Inferior parietal cortex (tissue), 1 donor: ENCODE measurements at regions not wholly inside any gene's neighbourhood (a gene's known extent, or its start where the extent isn't known, plus 50 kb on each side); places are given as distances from the start of the nearest gene placed in this dataset.

ENCODE experiments used
- DNase-seq: peaks from one replicate; pipeline ENCODE4 v3.0.0-alpha.2; 2016; ENCODE audit errors: extremely low spot score

DNA sequence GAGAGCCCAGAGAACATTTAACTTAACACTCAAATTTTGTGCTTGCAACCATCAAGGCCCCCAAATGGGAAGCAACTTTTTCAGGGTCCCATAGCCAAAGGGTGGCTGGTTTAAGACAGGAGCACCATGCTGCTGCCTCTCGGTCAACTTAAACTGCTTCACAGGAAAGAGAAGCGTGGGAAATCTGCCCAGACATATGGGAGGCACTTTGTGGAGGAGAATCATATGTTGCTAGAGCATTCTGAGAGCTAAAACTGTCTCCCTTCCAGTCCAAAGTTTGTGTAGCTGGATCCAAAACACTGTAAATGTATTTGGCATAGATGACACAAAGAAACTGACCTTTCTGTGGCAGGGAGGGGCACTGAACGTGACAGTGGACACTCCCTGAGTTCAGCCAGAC, 305.9 kb upstream of the RORA start:
- DNase-seq = no peak

DNA sequence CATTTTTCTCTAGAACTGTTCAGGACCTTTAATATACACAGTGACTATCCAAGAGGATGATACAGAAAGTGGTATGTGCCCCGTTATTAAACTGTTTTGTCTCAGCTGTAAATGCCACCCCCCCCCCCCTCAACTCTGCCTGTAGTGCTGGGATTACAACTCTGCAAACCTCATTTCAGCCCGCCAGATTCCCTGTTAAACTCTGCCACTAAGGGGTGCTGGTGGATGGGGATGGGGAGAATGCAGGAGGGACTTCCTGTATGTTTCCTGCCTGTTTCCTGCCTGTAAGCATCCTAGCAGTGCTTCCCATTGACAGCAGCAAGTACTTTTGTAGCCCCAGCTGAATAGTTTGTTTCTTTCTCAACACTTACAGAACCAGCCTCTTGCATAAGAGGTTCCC, 301.7 kb upstream of the RORA start:
- no peak for DNase-seq

DNA sequence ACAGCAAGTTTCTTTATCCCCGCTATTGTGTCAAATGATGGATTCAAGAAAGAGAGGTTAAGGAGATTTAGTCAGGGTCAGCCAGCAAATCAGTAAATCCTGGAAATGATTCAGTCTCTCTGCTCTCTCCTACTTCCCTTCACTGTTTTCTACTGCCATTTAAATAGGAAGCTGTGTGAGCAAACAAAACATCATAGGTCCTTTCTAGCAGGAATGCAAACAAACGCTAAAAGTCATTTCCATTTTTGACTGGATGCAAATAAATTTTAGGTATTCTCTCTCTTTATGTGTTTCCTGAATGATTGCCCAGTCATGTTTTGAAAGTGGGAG, 299.4 kb upstream of the RORA start:
- no peak for DNase-seq

DNA sequence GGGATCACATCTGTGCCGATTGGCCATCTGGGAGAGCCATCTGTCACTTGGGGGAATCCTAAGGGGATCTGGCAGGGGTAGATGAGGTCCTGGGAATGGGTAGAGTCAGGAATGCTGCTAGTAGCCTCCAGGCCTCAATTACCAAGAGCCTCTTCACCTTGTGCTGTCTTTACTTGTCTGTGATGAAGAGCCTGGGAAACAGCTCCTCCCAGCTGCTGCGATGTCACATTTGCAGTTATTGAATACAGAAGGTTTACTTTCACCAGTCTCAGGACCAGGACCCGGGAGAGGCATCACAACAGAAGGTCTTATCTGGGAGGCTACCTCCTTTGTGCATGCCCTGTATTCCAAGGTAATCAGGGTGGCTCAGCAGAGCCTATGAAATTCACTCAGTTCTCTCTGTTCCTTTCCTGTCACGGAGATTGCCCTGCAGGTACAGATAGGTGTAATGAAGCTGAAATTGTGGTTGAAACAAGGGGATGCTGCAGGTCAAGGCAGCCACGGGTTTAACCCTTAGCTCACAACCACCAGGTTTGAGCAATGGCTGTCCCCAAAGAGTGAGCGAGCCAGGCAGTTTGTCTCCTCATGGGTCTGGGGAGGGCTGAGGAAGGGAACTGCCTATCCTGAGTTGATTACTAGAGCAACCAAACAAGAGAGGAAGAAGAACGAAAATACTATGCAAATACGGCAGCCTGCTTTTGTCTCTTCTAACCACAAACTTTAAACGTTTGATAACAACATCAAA, 298.9 kb upstream of the RORA start:
- DNase-seq = no peak

DNA sequence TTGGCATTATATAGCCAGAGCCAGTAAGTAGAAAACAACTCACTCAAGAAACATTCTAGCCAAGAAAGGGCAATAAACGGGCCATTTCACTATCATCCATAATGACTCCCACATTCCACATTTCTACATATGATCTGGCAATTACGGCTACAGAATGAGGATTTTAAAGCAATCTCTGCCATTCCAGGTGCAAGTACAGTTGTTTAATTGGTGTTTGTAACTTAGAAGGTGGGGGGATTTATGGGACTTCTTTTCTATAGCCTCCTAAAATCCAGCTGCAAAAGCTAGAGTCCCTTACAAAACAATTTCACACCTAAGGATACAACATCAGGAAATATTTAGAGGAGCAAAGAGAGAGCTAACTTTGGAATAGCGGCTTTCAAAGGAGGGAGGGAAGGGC, 295.4 kb upstream of the RORA start:
- DNase-seq = no peak

DNA sequence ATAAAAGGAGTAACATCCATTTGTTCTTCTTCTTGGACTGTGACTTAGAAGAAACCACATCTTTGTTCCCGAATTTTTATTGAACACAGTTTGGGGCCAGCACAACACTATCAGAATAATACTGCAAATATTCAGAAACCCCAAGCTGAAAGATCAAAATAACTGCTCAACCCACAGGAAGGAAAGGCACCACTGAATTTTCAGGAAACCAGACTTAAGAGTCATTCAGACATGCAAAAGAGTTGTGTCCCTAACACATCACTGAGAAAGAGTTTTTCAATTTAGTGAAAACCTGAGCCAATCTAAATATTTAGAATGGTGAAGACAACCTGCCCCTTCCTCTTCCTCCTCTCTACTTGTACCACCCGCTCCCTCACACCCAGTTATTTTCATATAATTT, 295.0 kb upstream of the RORA start:
- no peak for DNase-seq

DNA sequence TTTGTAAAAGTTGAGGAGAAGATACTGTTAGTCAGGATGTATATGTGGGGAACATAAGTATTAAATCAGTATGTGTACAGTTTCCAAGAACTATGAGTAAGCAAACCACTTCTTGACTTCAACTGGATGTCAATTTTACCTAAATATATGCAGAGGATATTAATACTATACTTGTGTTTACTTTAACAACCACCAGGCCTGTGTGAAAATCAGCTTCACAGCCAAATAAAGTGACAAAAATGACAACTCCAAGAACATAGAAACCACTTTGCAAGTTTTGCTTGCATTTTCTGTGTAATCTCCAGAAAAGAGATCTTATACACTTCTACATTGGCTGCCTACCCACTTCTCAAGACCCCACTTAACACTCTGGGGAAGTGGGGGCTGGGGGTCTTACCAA, 293.3 kb upstream of the RORA start:
- peak; percentile 24 for DNase-seq

DNA sequence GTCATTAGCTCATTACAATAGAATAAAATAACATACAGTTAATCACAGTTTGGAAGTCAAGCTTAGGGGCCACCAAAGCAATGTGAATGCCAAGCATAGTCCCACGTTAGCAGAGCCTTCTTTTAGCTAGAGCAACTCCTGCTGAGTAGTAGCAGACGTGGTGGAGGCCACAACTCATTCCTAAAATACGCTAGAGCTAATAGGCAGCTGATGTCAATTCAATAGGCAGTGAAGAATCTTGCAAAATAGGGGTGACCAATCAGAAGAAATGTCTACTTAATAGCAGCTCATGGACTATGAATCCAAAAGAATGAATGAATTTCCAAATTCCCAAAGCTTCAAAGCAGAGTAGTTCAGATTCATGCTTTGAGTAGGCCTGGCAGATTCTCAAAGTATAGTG, 292.9 kb upstream of the RORA start:
- peak; percentile 13 for DNase-seq

DNA sequence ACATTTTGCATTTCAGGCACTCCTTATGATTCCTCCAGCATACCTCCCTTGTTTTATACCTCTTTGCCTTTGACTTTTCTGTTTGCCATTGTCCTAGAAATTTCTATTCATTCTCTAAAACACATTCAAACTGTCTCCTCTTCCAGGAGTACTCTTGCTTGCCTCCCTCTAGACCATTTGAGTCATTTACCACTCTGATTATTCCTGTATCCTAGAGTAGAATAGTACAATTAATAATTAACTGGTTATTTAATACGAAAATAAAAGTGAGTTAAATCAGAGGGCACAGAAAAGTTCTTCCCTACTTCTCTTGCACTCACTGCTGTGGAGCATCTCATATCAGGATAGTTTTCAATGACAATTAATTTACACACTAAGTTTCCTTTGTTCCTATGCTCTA, 290.2 kb upstream of the RORA start:
- DNase-seq = no peak

DNA sequence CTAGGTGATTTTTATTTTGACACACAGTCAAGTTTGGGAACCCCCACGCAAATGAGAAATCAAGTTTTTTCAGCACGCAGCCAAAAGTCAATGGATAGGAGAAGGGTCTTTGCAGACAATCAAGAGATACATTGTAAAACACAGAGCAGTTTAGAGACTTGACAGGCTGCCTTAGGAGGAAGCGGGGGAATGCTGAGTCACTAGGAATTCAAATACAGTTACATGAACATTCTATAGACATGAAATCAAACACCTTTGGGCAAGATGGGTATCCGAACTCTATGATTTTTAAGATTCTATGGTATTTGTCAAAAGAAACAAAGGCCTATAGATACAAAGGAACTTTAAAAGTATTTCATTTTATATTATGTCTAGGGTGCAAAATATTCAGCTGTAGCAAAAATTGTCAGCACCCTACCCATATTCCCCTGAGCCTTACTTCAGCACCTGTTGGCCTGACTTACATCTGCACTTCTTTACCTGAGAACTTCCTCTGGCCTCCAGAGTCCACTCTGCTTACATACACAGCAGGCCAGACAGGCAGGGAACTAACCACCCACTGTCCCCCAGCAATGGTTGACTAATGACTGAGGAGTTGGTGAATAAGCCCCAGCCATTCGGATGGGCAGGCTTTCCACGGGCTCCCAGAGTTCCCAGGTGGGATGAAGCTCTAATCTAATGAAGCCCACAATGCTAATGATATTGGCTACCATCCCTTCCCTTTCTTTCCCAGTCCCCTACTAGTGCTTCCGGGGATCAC, 289.3 kb upstream of the RORA start:
- no peak for DNase-seq

DNA sequence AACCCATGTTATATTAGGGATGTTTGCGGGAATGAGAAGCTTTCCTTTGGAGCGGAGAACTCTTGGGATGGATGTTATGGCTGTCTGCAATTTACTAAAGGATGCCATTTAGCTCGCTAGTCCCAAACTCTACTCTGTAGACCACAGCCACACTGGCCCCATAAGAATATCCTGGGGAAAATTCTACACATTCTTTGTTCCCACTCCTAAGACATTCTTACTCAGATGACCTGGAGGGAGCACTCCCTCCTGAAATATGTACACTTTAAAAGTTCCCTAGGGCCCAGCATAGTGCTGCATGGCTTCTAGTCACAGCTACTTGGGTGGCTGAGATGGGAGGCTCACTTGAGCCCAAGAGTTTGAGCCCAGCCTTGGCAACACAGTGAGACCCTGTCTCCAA, 288.7 kb upstream of the RORA start:
- DNase-seq = no peak

DNA sequence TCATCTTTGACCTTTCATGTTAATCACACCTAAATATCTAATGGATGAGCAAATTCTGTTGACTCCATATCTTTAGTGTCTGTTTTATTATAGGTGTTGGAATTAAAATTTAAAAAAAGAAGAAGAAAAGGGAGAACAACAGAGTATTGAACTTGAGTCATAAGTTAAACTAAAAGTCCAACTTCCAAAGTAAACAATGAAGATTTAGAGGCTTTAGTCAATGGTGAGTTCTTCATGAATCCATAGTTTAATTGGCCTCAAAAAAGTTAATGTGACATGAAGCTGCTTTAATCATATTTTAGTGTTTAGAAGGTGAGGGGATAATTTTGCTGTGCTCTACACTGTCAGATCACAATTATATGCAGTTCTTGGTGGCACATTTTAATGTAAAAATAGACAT, 288.2 kb upstream of the RORA start:
- no peak for DNase-seq

DNA sequence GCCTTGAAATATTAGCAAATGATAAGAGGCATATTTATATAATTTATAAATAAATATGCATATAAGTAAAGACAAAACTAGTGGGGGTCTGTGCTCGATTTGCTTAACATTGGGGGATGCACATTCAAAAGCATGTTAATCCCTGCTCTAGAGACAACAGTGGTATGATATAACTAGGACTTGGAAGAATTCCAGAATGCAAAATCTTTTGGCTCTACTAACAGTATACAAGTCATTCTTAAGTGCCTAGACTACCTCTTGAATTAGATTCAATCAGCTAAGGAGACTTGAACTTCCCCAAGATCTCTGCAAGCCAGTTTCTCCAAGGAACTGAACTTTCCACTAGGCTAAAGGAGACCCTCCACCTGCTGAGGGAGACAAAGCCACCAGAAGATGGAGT, 282.7 kb upstream of the RORA start:
- DNase-seq = no peak

DNA sequence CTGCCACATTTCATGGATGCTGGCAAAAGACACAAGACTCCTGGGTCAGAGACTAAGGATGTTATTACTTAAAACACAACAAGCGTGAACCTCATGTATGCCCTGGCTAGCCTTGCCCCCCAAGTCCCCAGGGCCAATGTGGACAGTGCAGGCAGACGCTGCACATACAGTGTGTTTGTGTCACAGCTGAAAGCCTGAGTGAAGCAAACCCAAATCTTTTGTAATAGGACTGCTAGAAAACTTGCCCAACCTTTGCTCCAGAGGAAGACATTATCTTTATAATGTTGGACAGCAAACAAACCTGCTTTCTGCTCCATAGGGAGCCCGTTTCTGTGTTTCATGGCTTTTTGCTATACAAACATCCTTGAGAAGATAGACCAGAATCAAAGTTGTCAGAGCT, 282.0 kb upstream of the RORA start:
- no peak for DNase-seq

DNA sequence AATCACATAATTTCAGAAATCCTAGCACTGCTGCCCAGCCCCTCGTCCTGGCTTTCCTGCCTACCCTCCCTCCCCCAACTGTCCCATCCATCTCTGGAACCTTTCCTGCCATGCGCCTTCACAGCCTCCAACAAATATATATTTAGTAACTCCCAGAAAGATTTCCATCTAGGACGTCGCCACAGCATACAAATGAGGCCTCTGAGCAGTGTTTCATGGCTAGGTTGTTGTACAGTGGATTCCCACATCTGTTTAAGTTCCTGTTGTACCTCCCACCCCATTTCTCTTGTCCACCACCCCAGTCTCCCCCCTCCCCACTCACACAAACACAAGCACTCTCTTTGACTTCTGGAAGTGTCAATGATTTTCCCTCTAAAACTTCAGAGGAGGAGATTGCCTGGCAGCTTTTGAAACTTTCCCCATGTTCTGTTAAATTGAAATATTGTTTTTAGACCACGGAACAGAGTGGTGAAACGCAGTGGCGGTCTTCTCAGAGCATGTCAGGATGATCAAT, 280.3 kb upstream of the RORA start:
- DNase-seq = no peak

DNA sequence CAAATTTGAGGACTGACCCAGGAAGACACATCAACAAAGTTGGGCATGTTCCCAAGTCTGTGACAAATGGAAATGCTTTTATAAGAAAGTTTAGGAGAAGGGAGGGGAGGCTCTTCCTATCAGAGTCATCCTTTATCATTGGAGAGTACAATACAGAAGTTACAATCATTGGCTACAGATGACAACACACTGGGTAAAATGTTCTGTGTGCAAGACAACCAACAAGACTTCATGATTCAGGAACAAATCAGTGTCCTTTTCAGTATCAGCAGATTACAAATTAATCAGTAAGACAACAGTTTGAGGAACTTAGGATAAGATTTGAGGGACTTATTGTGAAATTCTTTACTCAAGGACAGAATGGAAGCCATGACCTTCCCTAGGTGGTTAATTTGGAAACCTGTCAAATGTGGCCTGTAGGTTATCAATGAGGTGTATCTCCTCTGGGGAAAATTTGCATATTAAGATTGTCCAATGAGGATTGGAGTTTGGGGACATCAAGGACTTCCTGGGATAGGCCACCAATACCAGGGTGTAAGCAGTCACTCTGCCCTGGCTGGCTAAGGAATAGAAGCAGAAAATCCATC, 274.4 kb upstream of the RORA start:
- no peak for DNase-seq

DNA sequence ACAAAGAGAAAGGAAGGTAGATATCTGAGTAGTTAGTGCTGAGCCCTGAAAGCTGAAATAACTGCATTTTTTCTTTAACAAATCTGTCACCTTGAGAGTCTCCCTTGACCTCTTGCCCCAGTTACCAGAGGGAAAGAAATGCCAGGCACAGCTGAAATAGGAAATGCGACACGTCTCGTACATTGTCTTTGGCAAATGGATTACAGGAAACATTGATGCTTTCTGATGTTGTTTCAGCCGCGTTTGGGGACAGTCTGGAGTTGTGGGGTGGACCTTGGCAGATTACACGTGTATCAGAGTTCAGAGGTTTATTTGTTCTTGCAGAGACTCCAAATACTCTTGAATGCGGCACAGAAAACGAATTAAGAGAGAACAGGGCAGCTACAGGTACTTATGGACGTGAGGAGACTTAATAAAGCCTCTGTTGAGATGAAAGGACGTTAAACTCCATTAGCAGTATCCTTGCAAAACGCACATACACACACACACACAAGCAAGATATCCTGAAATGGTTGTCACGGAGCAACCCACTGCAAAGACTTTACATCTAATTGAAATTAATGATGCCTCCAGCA, 272.8 kb upstream of the RORA start:
- no peak for DNase-seq

DNA sequence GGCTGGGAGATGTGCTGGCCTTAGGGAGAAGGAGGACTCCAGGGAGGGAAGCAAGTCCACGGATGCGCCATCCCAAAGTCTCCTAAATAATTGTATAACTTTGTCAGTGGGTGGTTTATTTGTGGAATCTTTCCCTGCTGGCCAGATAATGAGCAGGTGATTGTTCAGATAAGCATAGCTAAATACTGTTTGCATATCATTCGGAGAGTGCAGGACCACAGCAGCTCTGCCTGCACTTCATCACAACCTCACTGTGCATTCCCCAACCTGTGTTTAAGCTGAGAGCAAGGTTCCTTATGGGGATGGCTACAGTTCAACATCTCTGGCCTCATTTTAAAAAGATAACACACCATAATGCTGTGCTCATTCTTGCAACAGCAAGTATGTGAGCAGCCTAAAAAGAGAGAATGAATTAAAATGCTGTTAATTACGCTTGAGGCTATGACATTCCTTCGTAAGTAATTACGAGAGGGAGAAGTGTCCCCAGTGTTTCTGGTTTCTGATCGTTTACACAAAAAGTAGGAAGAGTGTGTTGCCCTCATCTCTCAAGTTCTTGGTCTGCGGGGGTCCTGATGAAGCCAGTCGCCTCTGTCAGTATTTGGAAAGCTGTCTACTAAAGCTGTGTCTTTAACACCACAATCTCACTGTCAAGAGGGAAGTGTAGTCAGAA, 272.0 kb upstream of the RORA start:
- no peak for DNase-seq

DNA sequence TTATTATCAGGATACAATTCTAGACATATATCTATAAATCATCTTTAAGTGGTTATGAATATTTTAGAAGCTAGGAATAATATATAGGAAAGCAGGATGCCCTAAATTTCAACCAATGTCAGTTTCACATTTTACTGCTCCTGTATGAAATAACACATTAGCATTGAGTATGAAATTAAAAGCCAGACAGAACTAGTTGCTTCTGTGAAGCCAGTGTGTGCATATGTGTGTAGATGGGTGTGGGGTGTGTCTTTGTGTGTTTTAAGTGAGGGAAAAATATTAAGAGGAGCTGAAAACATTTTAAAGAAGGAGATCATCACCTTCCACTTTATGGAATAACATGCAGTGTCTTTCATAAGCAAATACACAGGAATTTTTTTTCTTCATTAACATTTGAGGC, 271.4 kb upstream of the RORA start:
- no peak for DNase-seq

DNA sequence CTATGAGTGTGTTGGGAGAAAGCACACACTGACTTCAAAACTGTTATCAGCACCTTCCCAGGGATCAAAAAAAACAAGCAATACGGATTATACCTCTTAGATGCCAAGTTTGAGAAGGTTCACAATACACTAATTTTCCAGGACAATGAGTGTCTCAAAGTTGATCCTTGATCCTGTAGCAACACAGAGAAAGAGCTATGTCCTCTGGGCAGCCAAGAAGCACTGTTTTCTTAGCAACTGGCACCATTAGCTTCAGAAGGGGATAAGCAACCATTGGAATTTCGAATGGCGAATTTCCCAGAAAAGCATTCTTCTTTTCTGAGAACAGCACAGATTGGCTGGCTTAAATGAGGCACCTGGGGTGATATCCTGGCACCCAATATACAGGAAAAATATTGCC, 270.3 kb upstream of the RORA start:
- DNase-seq = peak; percentile 30

DNA sequence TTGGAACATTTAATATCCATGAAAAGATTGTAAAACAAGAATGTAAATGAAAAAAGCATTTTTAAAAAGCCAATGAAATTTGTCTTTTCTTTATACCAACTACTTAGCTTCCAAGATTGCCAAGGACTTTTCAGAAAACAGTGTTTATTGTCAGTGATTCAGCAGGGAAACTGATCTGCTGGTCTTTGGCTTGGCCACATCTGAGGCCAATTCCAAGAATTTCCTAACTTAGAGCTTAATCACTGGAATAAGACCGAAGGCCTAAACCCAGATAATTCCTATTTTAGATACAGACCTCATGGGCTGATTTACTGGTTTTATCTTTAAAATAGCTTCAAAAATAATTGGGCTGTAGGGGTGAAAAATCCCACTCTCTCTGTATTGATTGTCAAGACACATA, 260.5 kb upstream of the RORA start:
- no peak for DNase-seq

DNA sequence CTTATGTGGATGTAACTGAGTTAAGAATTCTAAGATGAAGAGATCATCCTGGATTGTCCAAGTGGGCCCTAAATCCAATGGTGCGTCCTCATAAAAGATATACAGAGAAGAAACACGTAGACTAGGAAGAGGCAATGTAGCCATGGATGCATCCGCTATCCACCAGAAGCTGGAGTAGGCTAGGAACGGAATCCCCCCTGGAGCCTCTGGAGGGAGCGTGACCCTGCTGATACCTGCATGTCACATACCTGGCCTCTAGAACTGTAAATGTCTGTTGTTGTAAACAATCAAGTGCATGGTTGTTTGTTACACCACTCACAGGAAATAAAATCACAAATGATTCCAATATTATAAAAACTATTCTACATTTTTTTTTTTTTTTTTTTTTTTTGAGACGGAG, 254.5 kb upstream of the RORA start:
- DNase-seq = no peak
